SK-N-SH (cell line): ENCODE measurements at regions not wholly inside any gene's neighbourhood (a gene's known extent, or its start where the extent isn't known, plus 50 kb on each side); places are given as distances from the start of the nearest gene placed in this dataset.

Source experiments
- SIN3A ChIP-seq: IDR thresholded peaks from 2 replicates; pipeline ENCODE4 v1.6.1; 2012; ENCODE audit warnings: low read depth, mild to moderate bottlenecking, low read length, moderate library complexity, borderline replicate concordance
- TF ChIP-seq, protein P1 (sequence below): fragments of 200-600 bp; sonication (generic); IDR thresholded peaks from 2 replicates; pipeline ENCODE4 v1.6.1; 2017; ENCODE audit warnings: antibody characterized with exemption, mild to moderate bottlenecking, moderate library complexity

DNA sequence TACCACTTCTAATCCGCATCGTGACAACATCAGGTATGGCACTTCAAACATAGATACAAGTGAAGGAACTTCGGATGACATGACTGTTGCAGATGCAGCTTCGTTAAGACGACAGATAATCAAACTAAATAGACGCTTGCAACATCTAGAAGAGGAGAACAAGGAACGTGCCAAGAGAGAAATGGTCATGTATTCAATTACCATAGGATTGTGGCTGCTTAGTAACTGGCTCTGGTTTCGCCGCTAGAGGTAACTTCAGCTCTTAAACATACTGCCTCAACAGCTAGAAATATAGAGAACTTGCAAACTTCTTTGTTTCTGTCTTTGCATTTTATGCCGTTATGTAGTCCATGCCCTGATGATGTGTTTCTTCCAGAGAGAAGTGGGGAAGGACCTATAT is 530.8 kb upstream of the DIPK2B start:
- TF ChIP-seq SIN3A, result no peak
- TF ChIP-seq, protein P1, sequence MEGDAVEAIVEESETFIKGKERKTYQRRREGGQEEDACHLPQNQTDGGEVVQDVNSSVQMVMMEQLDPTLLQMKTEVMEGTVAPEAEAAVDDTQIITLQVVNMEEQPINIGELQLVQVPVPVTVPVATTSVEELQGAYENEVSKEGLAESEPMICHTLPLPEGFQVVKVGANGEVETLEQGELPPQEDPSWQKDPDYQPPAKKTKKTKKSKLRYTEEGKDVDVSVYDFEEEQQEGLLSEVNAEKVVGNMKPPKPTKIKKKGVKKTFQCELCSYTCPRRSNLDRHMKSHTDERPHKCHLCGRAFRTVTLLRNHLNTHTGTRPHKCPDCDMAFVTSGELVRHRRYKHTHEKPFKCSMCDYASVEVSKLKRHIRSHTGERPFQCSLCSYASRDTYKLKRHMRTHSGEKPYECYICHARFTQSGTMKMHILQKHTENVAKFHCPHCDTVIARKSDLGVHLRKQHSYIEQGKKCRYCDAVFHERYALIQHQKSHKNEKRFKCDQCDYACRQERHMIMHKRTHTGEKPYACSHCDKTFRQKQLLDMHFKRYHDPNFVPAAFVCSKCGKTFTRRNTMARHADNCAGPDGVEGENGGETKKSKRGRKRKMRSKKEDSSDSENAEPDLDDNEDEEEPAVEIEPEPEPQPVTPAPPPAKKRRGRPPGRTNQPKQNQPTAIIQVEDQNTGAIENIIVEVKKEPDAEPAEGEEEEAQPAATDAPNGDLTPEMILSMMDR, result peak; percentile 34
